8988T (cell line): ENCODE measurements at regions not wholly inside any gene's neighbourhood (a gene's known extent, or its start where the extent isn't known, plus 50 kb on each side); places are given as distances from the start of the nearest gene placed in this dataset.
"Not testable (repeated sequence)": the region's sequence is repeated elsewhere in the genome, so short reads cannot be mapped to it uniquely, and the experiment has no call there.

Experiments
- DNase-seq: peaks from one replicate; pipeline ENCODE4 v3.0.0; 2011

DNA sequence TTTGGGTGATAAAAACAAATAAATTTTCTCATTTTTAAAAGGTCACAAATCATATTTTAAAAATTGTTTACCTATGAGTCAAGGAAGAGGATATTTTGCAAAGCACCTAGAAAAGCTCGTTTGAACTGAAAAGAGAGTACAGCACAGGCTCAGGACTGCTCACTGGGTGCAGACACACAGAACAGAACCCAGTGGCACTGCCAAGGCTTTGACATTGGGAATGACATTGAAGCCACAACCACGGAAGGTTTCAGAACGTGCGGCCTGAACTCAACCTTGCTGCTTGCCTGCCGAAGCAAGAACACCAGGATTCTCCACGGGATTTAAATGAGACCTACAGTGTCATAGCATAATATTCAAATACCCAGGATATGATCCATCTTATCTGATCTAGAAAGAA lies 597.1 kb upstream of the B3GAT1 start:
- DNase-seq = no peak

DNA sequence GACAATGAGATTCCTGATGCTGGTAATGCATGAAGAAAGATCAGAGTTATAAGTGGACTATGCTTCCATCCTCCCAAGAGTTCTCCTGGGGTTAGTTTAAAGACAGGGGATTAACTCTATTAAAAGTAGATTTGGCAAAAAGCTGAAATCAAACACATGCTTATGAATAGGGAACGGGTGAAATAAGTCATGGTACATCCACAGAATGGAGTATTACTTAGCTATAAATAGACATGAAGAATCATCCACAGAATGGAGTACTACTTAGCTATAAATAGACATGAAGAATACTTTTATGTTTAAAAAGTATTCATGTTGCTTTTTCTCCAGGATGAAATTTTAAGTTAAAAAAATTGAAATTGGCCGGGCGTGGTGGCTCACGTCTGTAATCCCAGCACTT lies 596.4 kb upstream of the B3GAT1 start:
- no peak for DNase-seq

DNA sequence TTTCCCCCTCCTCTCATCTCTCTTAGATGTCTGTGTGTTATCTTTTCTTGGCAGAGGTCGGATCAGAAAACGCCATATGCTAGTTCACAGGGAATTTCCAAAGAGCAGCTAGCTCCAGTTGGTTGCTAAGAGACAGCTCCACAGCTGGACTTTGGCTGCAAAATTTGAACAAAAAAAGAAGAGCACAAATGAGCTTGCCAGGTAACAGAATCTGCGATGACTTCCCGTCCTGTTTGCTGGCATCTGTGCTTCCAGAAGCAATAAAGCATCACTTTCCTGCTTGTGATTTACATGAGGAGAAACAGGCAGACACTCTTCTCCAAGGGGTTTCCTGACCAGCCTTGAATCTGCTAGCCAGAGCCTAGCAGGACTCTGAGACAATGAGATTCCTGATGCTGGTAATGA lies 596.0 kb upstream of the B3GAT1 start:
- DNase-seq = no peak

DNA sequence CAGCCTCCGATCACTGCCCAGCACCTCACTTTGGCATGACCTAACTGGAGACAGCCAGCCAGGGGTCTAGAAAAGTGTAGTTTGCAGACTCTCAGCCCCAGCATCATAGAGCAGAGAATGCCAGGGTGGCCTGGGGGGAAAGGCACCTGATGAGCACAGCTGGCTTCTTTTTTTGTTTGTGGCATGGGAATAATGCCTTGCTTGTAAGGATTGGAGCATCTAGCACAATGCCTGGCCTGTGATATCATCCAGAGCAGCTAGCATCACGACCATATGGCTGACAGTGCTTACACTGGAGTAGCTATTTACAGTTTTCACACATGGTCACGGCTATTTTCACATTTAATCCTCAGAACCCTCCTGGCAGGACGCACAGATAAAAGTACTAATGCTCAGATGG lies 594.8 kb upstream of the B3GAT1 start:
- no peak for DNase-seq

DNA sequence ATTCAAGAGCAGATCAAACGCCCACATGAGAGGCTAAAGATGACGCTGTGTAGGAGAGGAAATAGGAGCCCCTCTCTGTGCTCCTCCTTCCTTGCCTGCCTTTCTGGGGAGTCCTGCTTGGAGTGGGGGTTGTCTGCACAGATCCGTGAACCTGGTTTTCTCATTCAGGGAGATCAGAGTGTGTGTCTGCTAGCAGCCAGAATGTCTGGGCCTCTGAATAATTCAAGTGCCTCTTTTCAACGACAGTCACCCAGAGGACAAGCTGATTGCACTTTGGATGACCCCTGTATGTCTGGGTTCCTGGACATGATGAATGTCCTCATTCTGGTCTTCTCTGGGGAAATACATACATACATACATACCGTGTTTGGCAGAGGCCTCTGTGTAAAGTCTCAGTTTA lies 592.5 kb upstream of the B3GAT1 start:
- no peak for DNase-seq

GRCh38 chr11:135002236-135002635 lies 590.2 kb upstream of the B3GAT1 start:
- DNase-seq = no peak

DNA sequence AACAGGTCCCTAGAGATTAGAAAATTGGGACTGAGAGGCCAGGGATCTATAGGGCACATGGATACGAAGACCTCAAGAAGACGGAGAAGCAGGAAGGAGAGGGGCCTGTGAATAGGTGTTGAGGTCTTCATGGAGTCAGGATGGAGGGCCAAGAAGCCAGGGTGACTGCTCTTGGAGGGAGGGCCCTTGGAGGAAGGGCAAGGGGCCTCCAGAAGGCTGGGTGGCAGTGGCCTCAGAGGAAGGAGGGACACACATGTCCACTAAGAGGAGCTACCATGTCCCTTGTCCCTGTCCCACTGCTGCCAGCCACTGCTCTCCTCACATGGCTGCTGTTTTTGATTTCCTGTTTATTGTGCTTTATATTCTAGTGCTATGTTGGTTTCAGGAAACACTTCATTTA lies 589.5 kb upstream of the B3GAT1 start:
- DNase-seq = no peak

DNA sequence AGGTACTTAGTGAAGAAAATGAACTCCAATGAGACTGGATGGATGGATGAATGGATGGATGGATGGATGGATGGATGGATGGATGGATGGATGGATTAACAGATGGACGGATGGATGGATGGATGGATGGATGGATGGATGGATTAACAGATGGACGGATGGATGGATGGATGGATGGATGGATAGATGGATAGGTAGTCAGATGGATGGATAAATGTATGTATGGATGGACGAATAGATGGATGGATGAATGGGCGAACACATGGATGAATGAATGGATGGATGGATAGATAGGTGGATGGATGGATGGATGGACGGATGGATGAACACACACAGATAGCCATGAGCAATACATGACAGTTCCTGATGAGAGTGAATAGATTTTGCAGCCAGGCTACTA lies 589.0 kb upstream of the B3GAT1 start:
- DNase-seq = not testable (repeated sequence)

GRCh38 chr11:134999590-134999989 lies 587.5 kb upstream of the B3GAT1 start:
- DNase-seq = no peak

- DNase-seq = no peak
These were observed 585.7 kb upstream of the B3GAT1 start for GRCh38 chr11:134997652-134998320.

DNA sequence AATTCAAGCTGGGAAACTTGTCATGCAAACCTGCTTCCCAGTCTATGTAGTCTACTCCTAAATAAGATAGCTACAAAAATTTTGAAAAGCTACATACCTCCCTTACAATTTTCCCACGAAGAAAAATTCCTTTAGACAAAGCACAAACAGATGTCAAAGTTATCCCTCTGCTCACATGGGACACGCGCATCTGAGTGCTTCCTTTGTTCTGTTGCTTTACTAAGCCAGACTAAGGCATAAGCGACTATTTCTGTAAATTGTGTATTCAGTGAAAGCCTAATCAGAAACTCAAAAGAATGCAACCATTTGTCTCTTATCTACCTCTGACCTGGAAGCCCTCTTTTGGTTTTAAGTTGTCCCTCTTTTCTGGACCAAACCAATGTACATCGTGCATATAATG lies 583.7 kb upstream of the B3GAT1 start:
- DNase-seq = no peak

DNA sequence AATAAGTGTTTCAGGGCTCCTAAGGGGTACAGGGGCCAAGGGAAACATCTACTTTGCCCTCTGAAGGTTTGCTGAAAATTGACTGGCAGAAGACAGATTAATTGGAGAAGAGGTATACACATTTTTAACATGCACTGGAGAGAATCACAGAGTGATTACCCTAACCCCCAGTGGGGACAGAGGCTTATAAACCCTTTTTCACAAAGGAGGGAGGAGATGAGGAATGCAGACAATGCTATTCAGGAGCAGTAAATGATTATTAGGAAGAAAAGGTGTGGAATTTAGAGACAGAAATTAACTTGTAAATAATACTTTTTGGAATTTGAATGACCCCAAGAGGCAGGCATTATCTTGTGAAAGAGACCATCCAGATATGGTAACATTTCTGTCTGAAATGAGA lies 582.4 kb upstream of the B3GAT1 start:
- no peak for DNase-seq

DNA sequence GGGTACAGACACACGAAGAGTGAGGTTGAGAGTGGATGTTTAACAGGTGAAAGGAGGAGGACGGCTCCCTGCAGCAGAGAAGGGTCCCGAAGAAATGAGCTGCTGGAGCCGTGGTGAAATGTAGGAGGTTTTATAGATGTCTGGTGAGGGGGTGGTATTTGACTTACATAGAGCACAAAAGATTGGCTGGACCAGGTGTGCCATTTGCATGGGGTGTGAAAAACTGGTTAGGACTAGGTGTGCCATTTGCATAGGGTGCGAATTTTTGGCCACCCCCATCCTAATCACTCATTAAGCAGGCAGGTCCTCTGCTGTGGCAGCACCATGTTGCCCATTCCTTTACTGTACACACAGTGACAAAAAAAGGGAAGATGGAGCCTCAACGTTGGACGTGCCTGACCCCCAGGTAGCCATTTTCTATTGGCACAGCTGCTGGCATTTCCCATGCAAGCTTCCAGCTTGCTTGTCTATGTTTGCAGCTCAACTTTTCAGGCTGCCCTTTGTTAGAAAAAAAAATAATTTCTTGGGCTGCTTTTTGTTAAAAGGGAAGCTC lies 581.7 kb upstream of the B3GAT1 start:
- no peak for DNase-seq

- no peak for DNase-seq
These were observed 580.9 kb upstream of the B3GAT1 start for GRCh38 chr11:134992981-134993380.

- no peak for DNase-seq
These were observed 576.5 kb upstream of the B3GAT1 start for GRCh38 chr11:134988495-134988894.

GRCh38 chr11:134987822-134988221 lies 575.8 kb upstream of the B3GAT1 start:
- DNase-seq = no peak

DNA sequence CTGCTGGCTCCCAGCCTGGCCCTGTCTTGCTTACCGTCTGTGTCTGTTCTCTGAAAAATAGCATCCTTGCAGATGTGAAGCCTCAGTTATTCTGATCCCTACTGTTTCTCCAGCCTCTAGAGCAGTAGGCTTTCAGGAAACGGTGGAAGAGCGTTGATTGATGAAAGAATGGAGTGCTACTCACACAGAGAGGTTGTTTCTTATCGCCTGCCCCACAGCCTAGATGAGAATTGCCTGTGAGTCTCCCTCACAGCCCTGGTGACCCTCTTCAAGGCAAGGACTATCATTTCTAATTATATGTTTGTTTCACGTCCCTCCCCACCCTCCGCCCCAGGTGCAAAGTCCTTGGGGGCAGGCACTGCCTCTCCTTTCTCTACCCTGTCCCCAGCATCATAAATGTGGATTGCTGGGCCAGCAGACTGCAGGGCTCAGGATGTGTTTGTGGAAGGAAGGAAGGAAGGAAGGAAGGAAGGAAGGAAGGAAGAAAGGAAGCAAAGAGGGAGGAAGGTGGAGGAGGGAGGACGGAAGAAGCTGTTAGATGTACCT lies 575.3 kb upstream of the B3GAT1 start:
- DNase-seq = no peak

DNA sequence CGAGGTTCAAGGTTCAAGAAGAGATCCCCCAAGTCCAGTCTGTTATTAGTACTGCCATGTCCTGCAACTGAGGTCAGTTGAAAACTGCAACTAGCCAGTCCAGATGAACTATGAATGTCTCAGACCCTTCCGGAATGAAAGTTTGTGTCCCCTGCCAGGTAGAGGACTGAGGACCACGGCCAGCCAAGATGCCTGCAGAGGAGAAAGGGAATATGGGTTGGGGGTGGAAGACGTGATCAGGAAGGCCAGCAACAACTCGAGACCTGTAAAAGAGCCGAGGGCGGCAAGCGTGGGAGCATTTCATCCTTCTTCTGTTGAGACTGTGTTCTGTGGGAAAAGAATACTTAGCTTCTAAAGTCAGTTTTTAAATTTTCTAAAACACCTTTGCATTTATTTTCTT lies 572.4 kb upstream of the B3GAT1 start:
- no peak for DNase-seq

GRCh38 chr11:134982432-134982831 lies 570.4 kb upstream of the B3GAT1 start:
- not testable (repeated sequence) for DNase-seq

- no peak for DNase-seq
These were observed 569.8 kb upstream of the B3GAT1 start for GRCh38 chr11:134981835-134982234.

GRCh38 chr11:134980819-134981710 lies 569.0 kb upstream of the B3GAT1 start:
- DNase-seq = no peak

- DNase-seq = not testable (repeated sequence)
These were observed 567.0 kb upstream of the B3GAT1 start for GRCh38 chr11:134979089-134979457.

DNA sequence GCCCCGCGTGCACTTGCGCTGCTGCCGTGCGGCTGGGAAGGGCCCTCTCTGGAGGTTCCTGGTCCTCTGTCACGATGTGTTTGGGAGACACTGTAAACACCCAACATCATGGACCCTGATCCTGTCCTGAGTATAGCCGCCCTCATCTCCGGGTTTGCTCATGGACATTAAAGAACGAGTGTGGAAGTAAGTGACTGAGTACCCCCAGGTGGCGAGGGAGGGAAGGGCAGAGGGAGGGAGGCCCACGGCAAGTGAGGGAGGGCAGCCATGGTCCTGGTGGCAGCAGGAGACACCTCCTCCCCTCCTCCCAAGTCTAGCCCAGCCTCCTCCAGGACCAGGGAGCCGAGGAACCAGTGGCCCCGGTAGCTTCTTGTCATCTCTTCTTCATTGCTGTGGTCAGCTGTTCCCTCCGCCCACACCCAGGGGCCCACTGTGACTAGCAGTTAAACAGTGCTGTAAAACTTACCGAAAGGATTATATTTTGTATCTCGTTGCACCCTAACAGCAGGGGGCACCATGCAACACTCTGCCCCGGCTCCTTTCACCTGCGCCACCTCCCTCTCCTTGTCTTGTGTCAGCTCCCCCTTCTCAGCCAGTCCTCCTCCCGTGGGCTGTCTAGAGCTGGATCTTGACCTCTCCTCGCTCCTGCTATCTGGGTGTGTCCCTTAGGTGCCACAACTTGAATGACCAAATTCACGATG lies 566.5 kb upstream of the B3GAT1 start:
- DNase-seq = no peak
